HG03342 (cell line): ENCODE measurements at regions not wholly inside any gene's neighbourhood (a gene's known extent, or its start where the extent isn't known, plus 50 kb on each side); places are given as distances from the start of the nearest gene placed in this dataset.

Source experiments
- ATAC-seq: cut with Tn5 transposase; IDR thresholded peaks from one replicate; pipeline ENCODE4 v1.9.1; 2021; ENCODE audit warnings: mild to moderate bottlenecking, moderate library complexity; ENCODE audit not compliant: unreplicated experiment

DNA sequence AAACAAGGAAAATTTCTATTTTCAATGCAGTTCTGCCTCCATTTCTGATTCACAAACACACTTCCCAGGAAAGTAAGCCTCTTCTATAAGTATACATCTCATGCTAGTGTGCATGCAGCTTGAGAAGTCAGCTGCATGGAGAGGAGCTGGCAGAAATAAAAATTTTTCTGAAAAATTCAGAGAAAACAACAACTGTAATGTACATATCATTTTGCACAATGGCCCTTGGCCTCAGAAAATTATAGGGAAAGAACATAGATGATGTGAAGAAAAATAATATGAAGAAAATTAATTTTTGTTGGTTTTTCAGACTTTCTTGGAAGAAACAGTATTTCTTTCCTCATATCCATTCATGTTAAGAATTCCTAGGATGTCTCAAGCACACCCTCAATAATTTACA is 277.8 kb upstream of the ADRA1B start:
- ATAC-seq: no peak

DNA sequence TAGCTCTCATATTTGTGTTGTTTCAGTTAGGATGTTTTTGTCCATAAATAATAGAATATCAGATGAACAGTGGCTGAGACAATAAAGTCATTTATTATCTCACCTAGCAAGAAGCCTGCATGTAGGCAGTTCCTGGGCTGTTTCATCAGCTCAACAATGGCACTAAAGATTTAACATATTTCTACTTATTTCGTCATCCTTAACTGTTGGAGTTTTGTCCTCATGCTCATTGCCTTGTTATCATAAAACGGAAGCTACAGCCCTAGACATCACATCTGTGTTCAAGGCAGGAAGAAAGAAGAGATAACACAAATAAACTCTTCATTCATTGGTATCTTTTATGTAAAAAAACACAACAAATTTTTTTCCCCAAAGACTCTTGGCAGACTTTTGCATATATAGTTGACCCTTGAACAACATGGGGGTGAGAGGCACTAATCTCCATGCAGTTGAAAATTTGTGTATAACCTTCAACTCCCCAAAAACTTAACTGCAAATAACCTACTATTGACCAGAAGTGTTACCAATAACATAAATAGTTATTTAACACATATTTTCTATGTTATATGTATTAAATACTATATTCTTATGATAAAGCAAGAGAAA is 277.2 kb upstream of the ADRA1B start:
- no peak for ATAC-seq

DNA sequence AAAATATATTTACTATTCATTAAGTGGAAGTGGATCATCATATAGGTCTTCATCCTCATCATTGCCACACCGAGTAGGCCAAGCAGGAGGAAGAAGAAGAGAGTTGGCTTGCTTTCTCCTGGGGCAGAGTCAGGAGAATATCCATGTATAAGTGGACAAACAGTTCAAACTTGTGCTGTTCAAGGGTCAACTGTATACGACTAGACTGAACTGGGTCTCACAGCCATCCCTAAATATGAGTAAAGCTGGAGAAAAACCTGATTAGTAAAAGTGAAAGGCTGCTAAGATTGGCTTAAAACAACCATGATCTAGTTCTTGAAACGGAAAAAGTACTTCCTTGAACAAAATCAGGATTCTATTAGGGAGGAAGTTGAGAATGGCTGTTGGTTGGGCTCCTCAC is 276.7 kb upstream of the ADRA1B start:
- ATAC-seq: no peak

GRCh38 chr5:159640446-159640845 is 275.8 kb upstream of the ADRA1B start:
- ATAC-seq: no peak

GRCh38 chr5:159640921-159641320 is 275.4 kb upstream of the ADRA1B start:
- no peak for ATAC-seq

DNA sequence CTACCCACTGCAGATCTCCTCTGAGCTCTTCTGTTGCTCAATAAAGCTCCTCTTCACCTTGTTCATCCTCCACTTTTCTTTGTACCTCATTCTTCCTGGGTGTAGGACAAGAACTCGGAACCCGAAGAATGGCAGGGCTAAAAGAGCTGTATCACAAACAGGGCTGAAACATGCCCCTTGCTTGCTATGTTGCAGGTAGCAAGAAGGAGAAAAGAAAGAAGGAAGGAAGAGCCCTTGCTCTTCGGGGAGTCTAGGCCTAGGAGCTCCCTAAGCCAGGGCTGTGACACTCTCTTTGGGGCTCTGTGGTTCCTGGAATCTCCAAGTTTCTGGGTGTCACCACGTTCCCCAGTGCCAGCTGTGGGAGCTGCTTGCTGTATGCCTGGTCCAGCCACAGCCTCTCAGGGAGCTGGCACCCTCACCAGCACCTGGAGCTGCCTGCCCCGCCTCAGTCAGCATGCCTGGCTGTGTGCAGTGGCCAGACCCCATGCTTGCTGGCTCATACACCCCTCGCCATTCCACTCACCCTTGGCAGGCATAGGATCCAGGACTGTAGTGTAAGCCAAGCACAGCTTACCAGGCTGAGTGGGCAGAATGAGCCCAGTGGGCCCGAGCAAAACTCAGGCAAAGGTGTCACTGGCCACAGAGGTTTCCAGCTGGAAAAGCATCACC is 274.8 kb upstream of the ADRA1B start:
- no peak for ATAC-seq

DNA sequence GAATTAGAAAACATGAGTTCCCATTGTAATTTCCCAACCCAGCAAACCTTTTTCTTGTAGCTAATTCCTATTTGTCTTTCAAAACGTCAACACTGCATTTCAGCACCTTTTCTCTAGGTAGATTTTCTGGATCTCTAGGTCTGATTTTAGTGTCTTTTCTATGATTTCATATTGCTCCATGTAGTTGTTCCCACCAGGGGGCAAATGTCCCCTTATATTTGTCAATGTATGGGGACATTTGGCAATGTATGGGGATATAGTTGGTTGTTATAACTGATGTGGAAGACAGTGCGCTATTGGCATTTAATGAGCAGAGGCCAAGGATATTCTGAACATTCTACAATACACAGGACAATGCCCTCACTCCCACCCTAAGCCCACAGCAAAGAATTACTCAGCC is 273.9 kb upstream of the ADRA1B start:
- no peak for ATAC-seq

DNA sequence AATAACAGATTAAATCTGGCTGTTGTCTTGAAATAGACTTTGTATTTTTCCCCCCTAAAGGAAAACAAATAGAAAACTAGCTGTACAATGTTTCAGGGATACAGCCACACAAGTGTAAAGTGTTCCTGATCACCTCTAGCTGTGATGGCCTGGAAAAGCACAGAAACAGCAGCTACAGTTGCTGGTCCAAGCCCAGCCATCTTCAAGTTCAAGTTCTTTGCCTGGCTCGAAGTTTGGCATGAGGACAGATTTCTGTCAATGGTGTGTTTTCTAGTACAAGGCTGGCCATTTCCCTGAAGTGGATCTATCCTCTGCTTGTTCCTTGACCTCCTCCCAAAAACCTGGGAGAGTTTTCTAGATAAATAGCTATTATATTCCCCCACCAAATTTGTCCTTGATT is 272.2 kb upstream of the ADRA1B start:
- no peak for ATAC-seq

GRCh38 chr5:159645179-159645846 is 271.0 kb upstream of the ADRA1B start:
- ATAC-seq: no peak

DNA sequence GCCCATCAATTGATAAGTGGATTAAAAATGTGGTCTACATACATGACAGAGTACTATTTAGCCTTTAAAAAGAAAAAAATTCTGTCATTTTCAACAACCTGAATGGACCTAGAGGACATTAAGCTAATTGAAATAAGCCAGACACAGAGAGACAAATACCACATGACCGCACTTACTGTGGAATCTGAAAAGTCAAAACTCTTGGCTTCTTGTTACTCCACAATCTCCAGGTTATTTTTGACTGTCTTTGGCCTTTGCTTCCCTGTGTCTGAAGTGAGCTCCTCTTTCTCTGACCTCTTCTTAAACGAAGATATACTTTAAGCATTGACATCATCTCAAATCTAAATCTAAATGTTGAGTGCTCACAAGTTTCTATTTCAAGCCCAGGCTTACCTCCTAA is 265.5 kb upstream of the ADRA1B start:
- ATAC-seq: no peak

GRCh38 chr5:159655757-159656409 is 260.4 kb upstream of the ADRA1B start:
- no peak for ATAC-seq

DNA sequence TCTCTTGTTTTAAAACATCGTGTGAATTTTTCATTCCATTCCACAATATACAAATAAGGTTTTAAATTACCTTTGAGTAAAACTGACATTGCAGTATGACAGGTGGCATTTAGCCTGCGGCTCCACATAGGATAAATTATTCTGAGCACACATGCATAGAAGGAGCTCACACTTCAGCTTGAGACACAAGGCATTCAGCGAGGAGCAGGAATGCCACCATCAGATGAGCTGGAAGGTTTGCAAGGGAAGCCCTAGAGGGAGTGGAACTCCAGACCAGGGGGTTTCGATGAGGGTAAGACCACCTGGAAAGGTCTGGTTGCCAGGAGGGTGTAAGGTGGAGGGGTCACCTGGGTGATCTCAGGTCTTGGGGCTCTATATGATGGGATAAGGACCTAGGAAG is 259.0 kb upstream of the ADRA1B start:
- ATAC-seq: no peak

GRCh38 chr5:159657771-159658170 is 258.5 kb upstream of the ADRA1B start:
- no peak for ATAC-seq

DNA sequence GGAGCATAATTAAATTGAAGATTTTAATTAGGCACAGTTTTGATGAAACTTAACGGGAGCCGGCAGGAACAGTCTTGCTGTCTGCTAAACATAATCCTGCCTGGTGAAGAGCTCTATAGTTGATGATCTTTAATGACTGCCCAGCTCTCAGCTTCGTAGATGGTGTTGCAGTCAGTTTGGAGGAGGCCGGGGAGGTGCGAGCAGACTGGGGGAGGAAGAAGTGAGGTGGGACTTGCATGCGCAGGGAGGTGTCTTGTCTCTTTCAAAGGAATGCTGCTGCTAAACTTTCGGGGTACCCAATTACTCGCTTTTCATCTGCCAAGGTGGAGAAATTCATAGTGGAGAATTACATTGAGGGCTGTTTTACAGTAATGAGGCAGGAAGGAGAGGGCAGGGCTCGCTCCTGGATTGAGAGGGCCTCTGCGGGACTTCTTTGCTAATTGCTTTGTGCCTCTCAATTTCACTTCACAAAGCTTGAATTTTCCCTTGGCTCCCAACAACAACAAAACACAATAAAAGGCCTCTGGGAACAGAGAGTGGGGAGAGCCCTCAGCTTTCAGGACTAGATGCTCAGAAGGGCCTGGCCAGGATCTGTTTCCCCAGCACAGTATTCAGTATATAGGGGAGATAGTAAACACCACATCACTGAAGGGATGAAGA is 257.9 kb upstream of the ADRA1B start:
- ATAC-seq: no peak

GRCh38 chr5:159660401-159660800 is 255.9 kb upstream of the ADRA1B start:
- ATAC-seq: no peak

- no peak for ATAC-seq
These were observed 252.3 kb upstream of the ADRA1B start for GRCh38 chr5:159663986-159664385.

GRCh38 chr5:159667286-159667685 is 249.0 kb upstream of the ADRA1B start:
- no peak for ATAC-seq

- no peak for ATAC-seq
These were observed 247.7 kb upstream of the ADRA1B start for GRCh38 chr5:159668556-159668955.

DNA sequence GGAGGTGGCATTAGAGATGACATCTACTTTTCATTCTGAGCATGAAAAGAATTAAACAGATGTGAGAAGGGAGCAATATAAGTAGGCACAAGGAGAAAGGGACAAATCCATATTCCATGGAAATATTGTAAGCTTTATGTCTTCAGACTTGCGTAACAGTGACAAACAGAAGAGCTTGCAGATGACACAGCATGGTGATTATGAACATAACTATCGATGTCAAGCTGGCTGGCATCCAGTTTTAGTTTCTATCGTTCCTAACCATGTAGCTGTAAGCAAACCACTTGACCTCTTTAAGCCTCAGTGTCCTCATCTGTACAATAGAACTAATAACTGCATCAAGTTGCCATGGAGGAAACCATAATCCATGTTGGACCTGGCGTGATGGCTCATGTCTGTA is 246.7 kb upstream of the ADRA1B start:
- ATAC-seq: no peak

DNA sequence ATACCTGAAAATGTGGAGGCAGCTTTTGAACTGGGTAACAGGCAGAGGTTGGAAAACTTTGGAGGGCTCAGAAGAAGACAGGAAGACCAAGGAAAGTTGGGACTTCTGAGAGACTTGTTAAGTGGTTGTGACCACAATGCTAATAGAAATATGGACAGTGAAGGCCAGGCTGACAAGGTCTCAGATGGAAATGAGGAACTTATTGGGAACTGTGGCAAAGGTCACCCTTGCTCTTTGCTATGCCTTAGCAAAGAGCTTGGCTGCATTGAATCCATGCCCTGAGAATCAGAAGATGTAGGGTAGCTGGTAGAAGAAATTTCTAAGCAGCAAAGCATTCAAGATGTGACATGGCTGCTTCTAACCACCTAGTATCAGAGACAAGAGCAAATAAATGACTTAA is 244.4 kb upstream of the ADRA1B start:
- no peak for ATAC-seq

GRCh38 chr5:159673538-159673937 is 242.7 kb upstream of the ADRA1B start:
- no peak for ATAC-seq
